ENCODE measurements at regions not wholly inside any gene's neighbourhood (a gene's known extent, or its start where the extent isn't known, plus 50 kb on each side); places are given as distances from the start of the nearest gene placed in this dataset.

DNA sequence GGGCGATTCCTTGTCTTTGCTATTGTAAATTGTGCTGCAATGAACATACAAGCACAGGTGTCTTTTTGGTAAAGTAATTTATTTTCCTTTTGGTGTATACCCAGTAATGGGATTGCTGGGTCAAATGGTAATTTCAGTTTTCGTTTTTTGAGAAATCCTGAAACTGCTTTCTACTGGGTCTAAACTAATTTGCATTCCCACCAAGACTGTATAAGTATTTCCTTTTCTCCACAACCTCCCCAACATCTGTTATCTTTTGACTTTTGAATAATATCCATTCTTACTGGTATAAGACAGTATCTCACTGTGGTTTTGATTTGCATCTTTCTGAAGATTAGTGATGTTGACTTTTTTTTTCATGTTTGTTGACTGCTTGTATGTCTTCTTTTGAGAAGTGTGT lies 2506.0 kb downstream of the PCDH7 start:
- TF ChIP-seq, protein P1, sequence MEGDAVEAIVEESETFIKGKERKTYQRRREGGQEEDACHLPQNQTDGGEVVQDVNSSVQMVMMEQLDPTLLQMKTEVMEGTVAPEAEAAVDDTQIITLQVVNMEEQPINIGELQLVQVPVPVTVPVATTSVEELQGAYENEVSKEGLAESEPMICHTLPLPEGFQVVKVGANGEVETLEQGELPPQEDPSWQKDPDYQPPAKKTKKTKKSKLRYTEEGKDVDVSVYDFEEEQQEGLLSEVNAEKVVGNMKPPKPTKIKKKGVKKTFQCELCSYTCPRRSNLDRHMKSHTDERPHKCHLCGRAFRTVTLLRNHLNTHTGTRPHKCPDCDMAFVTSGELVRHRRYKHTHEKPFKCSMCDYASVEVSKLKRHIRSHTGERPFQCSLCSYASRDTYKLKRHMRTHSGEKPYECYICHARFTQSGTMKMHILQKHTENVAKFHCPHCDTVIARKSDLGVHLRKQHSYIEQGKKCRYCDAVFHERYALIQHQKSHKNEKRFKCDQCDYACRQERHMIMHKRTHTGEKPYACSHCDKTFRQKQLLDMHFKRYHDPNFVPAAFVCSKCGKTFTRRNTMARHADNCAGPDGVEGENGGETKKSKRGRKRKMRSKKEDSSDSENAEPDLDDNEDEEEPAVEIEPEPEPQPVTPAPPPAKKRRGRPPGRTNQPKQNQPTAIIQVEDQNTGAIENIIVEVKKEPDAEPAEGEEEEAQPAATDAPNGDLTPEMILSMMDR (IDR thresholded peaks at IDR 0.05), result no peak
- TF ChIP-seq POLR2A (IDR thresholded peaks at IDR 0.05), result no peak
